COLO829 (cell line): ENCODE measurements at regions not wholly inside any gene's neighbourhood (a gene's known extent, or its start where the extent isn't known, plus 50 kb on each side); places are given as distances from the start of the nearest gene placed in this dataset.
"Not testable (repeated sequence)": the region's sequence is repeated elsewhere in the genome, so short reads cannot be mapped to it uniquely, and the experiment has no call there.

Experiments used
- DNase-seq: peaks from one replicate; pipeline ENCODE4 v3.0.0; 2012; ENCODE audit warnings: low spot score

GRCh38 chr7:121563177-121563576 is 167.1 kb upstream of the FAM3C start:
- no peak for DNase-seq

- no peak for DNase-seq
Measured at GRCh38 chr7:121562259-121562658, 166.2 kb upstream of the FAM3C start.

GRCh38 chr7:121561717-121562116 is 165.6 kb upstream of the FAM3C start:
- no peak for DNase-seq

GRCh38 chr7:121560267-121560990 is 164.3 kb upstream of the FAM3C start:
- no peak for DNase-seq

- peak; percentile 54 for DNase-seq
Measured at GRCh38 chr7:121558288-121558687, 162.2 kb upstream of the FAM3C start.

- DNase-seq = no peak
Measured at GRCh38 chr7:121557034-121557892, 161.2 kb upstream of the FAM3C start.

- DNase-seq = no peak
Measured at GRCh38 chr7:121555558-121555957, 159.4 kb upstream of the FAM3C start.

- peak; percentile 88 for DNase-seq
Measured at GRCh38 chr7:121547544-121548092, 151.5 kb upstream of the FAM3C start.

GRCh38 chr7:121546632-121547543 is 150.8 kb upstream of the FAM3C start:
- DNase-seq = no peak

GRCh38 chr7:121545418-121545817 is 149.3 kb upstream of the FAM3C start:
- DNase-seq = no peak

GRCh38 chr7:121544726-121545125 is 148.6 kb upstream of the FAM3C start:
- peak; percentile 84 for DNase-seq

GRCh38 chr7:121544238-121544637 is 148.1 kb upstream of the FAM3C start:
- no peak for DNase-seq

- DNase-seq = no peak
Measured at GRCh38 chr7:121541457-121541856, 145.3 kb upstream of the FAM3C start.

- no peak for DNase-seq
Measured at GRCh38 chr7:121540138-121540537, 144.0 kb upstream of the FAM3C start.

- DNase-seq = no peak
Measured at GRCh38 chr7:121537031-121537430, 140.9 kb upstream of the FAM3C start.

- no peak for DNase-seq
Measured at GRCh38 chr7:121531175-121532070, 135.3 kb upstream of the FAM3C start.

GRCh38 chr7:121530227-121531174 is 134.4 kb upstream of the FAM3C start:
- DNase-seq = peak; percentile 89

GRCh38 chr7:121529003-121529402 is 132.9 kb upstream of the FAM3C start:
- DNase-seq = no peak

- not testable (repeated sequence) for DNase-seq
Measured at GRCh38 chr7:121526210-121526609, 130.1 kb upstream of the FAM3C start.
